ENCODE measurements at regions not wholly inside any gene's neighbourhood (a gene's known extent, or its start where the extent isn't known, plus 50 kb on each side); places are given as distances from the start of the nearest gene placed in this dataset.

- Mint-ChIP-seq H3K4me3 (no peak overlapping the region), H3K4me1 (no peaks in the 10 kb centered on the region), H3K27me3 (ENCODE audit: low read depth in 3 of 3) (no peaks in the 10 kb centered on the region), H3K27ac (peak overlapping the region in 1 of 7 donors; percentile 22), H3K9me3 (peaks cover 0 to 2% (median under 1%) of the 10 kb centered on the region in 7 donors), H3K36me3 (no peaks in the 10 kb centered on the region)
- Histone ChIP-seq H2AFZ (ENCODE audit: insufficient read depth, low read depth, low read length, poor library complexity, severe bottlenecking) (no peak overlapping the region), H3K79me2 (ENCODE audit: insufficient read depth, low read length) (no peaks in the 10 kb centered on the region), H3K9me3 (replicated peaks in 1 of 2; ENCODE audit: control insufficient read depth in 1 of 2, insufficient read depth in 1 of 2, low read length in 2 of 2) (no peaks in the 10 kb centered on the region), H3K27me3 (ENCODE audit: control insufficient read depth in 2 of 2, insufficient read depth in 2 of 2, low read length in 2 of 2) (no peaks in the 10 kb centered on the region), H3K27ac (ENCODE audit: low read depth in 1 of 2, low read length in 2 of 2) (no peak overlapping the region), H3K4me3 (replicated peaks in 1 of 3; ENCODE audit: low read depth in 2 of 3, low read length in 3 of 3) (no peak overlapping the region), H3K4me1 (ENCODE audit: control insufficient read depth in 1 of 2, insufficient read depth in 2 of 2, low read length in 2 of 2) (no peaks in the 10 kb centered on the region), H4K20me1 (ENCODE audit: insufficient read depth, low read length) (no peaks in the 10 kb centered on the region), H3K36me3 (replicated peaks in 1 of 2; ENCODE audit: control insufficient read depth in 1 of 2, insufficient read depth in 2 of 2, low read length in 2 of 2) (no peaks in the 10 kb centered on the region), H3K9ac (ENCODE audit: insufficient read depth, low read length, poor library complexity, severe bottlenecking) (no peak overlapping the region), H3K4me2 (replicated peaks; ENCODE audit: extremely low read depth, low read length, poor library complexity, severe bottlenecking) (no peak overlapping the region)
- WGBS (ENCODE audit: insufficient coverage) = 100% methylated on average over 1 of the region's 5 CpGs
- no peak for DNase-seq
- no peak for TF ChIP-seq CTCF (IDR thresholded peaks at IDR 0.05)
- intact Hi-C loops (cut with micrococcal nuclease) = no loop called here
Measured at GRCh38 chr4:181319629-181320028, 923.6 kb upstream of the TENM3 start.

GRCh38 chr4:181323061-181323460 lies 920.1 kb upstream of the TENM3 start:
- Histone ChIP-seq H3K4me1 (ENCODE audit: control insufficient read depth in 1 of 2, insufficient read depth in 2 of 2, low read length in 2 of 2) (no peaks in the 10 kb centered on the region), H3K36me3 (replicated peaks in 1 of 2; ENCODE audit: control insufficient read depth in 1 of 2, insufficient read depth in 2 of 2, low read length in 2 of 2) (no peaks in the 10 kb centered on the region), H2AFZ (ENCODE audit: insufficient read depth, low read depth, low read length, poor library complexity, severe bottlenecking) (no peak overlapping the region), H3K27ac (ENCODE audit: low read depth in 1 of 2, low read length in 2 of 2) (no peak overlapping the region), H3K9ac (ENCODE audit: insufficient read depth, low read length, poor library complexity, severe bottlenecking) (no peak overlapping the region), H3K79me2 (ENCODE audit: insufficient read depth, low read length) (no peaks in the 10 kb centered on the region), H4K20me1 (ENCODE audit: insufficient read depth, low read length) (no peaks in the 10 kb centered on the region), H3K4me2 (replicated peaks; ENCODE audit: extremely low read depth, low read length, poor library complexity, severe bottlenecking) (no peak overlapping the region), H3K27me3 (ENCODE audit: control insufficient read depth in 2 of 2, insufficient read depth in 2 of 2, low read length in 2 of 2) (no peaks in the 10 kb centered on the region), H3K9me3 (replicated peaks in 1 of 2; ENCODE audit: control insufficient read depth in 1 of 2, insufficient read depth in 1 of 2, low read length in 2 of 2) (peaks cover 0 to 3% of the 10 kb centered on the region in 2 donors), H3K4me3 (replicated peaks in 1 of 3; ENCODE audit: low read depth in 2 of 3, low read length in 3 of 3) (no peak overlapping the region)
- no peak overlapping the region for H3K27ac Mint-ChIP-seq
- H3K27me3 Mint-ChIP-seq (ENCODE audit: low read depth in 3 of 3) = no peaks in the 10 kb centered on the region
- H3K4me1 Mint-ChIP-seq = no peaks in the 10 kb centered on the region
- intact Hi-C loops (cut with micrococcal nuclease) = no loop called here
- peaks cover 0 to 11% (median 3%) of the 10 kb centered on the region in 7 donors for H3K9me3 Mint-ChIP-seq
- no peak overlapping the region for H3K4me3 Mint-ChIP-seq
- TF ChIP-seq CTCF (IDR thresholded peaks at IDR 0.05) = no peak
- no peaks in the 10 kb centered on the region for H3K36me3 Mint-ChIP-seq
- no CpG with 5 or more reads among the region's 2 CpGs for WGBS (ENCODE audit: insufficient coverage)
- DNase-seq = no peak

Measured in CD14-positive monocyte (primary cell).